Tibial nerve (tissue), 3 donors: ENCODE measurements at regions not wholly inside any gene's neighbourhood (a gene's known extent, or its start where the extent isn't known, plus 50 kb on each side); places are given as distances from the start of the nearest gene placed in this dataset.

Experiments
- POLR2A ChIP-seq, 2 donors: fragments of 450-650 bp; IDR thresholded peaks; one replicate each; pipeline ENCODE4 v1.6.1; 2017; ENCODE audit warnings: antibody characterized with exemption in 2 of 2, mild to moderate bottlenecking in 2 of 2, moderate library complexity in 2 of 2
- TF ChIP-seq, protein P1 (sequence below), 5 experiments: fragments of 200-600 bp in 3 of 5; fragments of 450-650 bp in 2 of 5; sonication (generic) in 3 of 5; IDR thresholded peaks; one replicate each; pipeline ENCODE4 v1.5.1; 2016 to 2019; ENCODE audit warnings: antibody characterized with exemption in 5 of 5, mild to moderate bottlenecking in 3 of 5, moderate library complexity in 2 of 5

GRCh38 chr13:34749046-34749445 lies 193.0 kb upstream of the NBEA start:
- TF ChIP-seq, protein P1, sequence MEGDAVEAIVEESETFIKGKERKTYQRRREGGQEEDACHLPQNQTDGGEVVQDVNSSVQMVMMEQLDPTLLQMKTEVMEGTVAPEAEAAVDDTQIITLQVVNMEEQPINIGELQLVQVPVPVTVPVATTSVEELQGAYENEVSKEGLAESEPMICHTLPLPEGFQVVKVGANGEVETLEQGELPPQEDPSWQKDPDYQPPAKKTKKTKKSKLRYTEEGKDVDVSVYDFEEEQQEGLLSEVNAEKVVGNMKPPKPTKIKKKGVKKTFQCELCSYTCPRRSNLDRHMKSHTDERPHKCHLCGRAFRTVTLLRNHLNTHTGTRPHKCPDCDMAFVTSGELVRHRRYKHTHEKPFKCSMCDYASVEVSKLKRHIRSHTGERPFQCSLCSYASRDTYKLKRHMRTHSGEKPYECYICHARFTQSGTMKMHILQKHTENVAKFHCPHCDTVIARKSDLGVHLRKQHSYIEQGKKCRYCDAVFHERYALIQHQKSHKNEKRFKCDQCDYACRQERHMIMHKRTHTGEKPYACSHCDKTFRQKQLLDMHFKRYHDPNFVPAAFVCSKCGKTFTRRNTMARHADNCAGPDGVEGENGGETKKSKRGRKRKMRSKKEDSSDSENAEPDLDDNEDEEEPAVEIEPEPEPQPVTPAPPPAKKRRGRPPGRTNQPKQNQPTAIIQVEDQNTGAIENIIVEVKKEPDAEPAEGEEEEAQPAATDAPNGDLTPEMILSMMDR (IDR thresholded peaks at IDR 0.05): no peak
- no peak for TF ChIP-seq POLR2A (IDR thresholded peaks at IDR 0.05)
